ENCODE measurements at regions not wholly inside any gene's neighbourhood (a gene's known extent, or its start where the extent isn't known, plus 50 kb on each side); places are given as distances from the start of the nearest gene placed in this dataset.

GRCh38 chr5:174849426-174849825 lies 125.0 kb downstream of the MSX2 start:
- no peak overlapping the region for H3K4me3 Mint-ChIP-seq
- peaks cover 11% of the 10 kb centered on the region for H3K27me3 Mint-ChIP-seq (ENCODE audit: low read depth)
- POLR2A ChIA-PET = no interaction called here
- no peak for TF ChIP-seq ARID4B (CRISPR knock-in tag; IDR thresholded peaks at IDR 0.05; ENCODE audit: borderline replicate concordance)
- TF ChIP-seq SOX15 (CRISPR knock-in tag; IDR thresholded peaks at IDR 0.05) = no peak
- TF ChIP-seq ZSCAN18 (CRISPR knock-in tag; IDR thresholded peaks at IDR 0.05) = no peak
- peaks cover 10% of the 10 kb centered on the region for H3K4me1 Mint-ChIP-seq
- no peak overlapping the region for H3K27ac Mint-ChIP-seq
- ATAC-seq = no peak
- CTCF ChIA-PET = interaction anchor here (1.2 kb wide), 1 partner anchor 60 kb away, joined by 3 read pairs; no protein-coding TSS in a partner anchor
- H3K36me3 Mint-ChIP-seq = no peaks in the 10 kb centered on the region
- no peak for DNase-seq (ENCODE audit: low spot score)
- peaks cover 14% of the 10 kb centered on the region for H3K9me3 Mint-ChIP-seq

- ChIA-PET POLR2A (interaction anchor here (0.6 kb wide), 1 partner anchor 24 kb away, joined by 10 read pairs; no protein-coding TSS in a partner anchor), CTCF (no interaction called here)
- peaks cover 14% of the 10 kb centered on the region for H3K4me1 Mint-ChIP-seq
- no peak for ATAC-seq
- H3K27me3 Mint-ChIP-seq (ENCODE audit: low read depth) = peaks cover 11% of the 10 kb centered on the region
- DNase-seq (ENCODE audit: low spot score) = no peak
- peaks cover 19% of the 10 kb centered on the region for H3K9me3 Mint-ChIP-seq
- H3K36me3 Mint-ChIP-seq = no peaks in the 10 kb centered on the region
- H3K27ac Mint-ChIP-seq = no peak overlapping the region
- no peak overlapping the region for H3K4me3 Mint-ChIP-seq
- TF ChIP-seq E2F5 (CRISPR knock-in tag; IDR thresholded peaks at IDR 0.05) (no peak), MAX (CRISPR knock-in tag; IDR thresholded peaks at IDR 0.05) (no peak), NR1H2 (CRISPR knock-in tag; IDR thresholded peaks at IDR 0.05) (no peak), ZNF232 (CRISPR knock-in tag; IDR thresholded peaks at IDR 0.05) (no peak), NFYB (CRISPR knock-in tag; conservative IDR thresholded peaks at IDR 0.05; ENCODE audit: low read depth) (no peak), SMAD4 (CRISPR knock-in tag; IDR thresholded peaks at IDR 0.05) (no peak), NR2C2 (CRISPR knock-in tag; IDR thresholded peaks at IDR 0.05) (no peak), PRDM15 (CRISPR knock-in tag; IDR thresholded peaks at IDR 0.05) (no peak), ESRRA (CRISPR knock-in tag; IDR thresholded peaks at IDR 0.05; ENCODE audit: borderline replicate concordance) (no peak), ERG (CRISPR knock-in tag; IDR thresholded peaks at IDR 0.05) (no peak), ETV6 (CRISPR knock-in tag; IDR thresholded peaks at IDR 0.05) (no peak), PRRX2 (CRISPR knock-in tag; IDR thresholded peaks at IDR 0.05) (no peak), AR (CRISPR knock-in tag; IDR thresholded peaks at IDR 0.05) (no peak)
Observed at GRCh38 chr5:174844971-174845370, 120.6 kb downstream of the MSX2 start.

Data from WTC11 (cell line).